Esophagus squamous epithelium (tissue), 4 donors: ENCODE measurements at regions not wholly inside any gene's neighbourhood (a gene's known extent, or its start where the extent isn't known, plus 50 kb on each side); places are given as distances from the start of the nearest gene placed in this dataset.

Experiments
- CTCF ChIP-seq, 6 experiments: fragments of 450-650 bp in 4 of 6; fragments of 200-600 bp in 2 of 6; sonication (generic) in 2 of 6; IDR thresholded peaks; one replicate each; pipeline ENCODE4 v1.5.1; 2016 to 2019; ENCODE audit warnings: antibody characterized with exemption in 6 of 6, mild to moderate bottlenecking in 4 of 6, moderate library complexity in 4 of 6
- POLR2A ChIP-seq, 4 donors: fragments of 450-650 bp; IDR thresholded peaks; one replicate each; pipeline ENCODE4 v1.6.1; 2017; ENCODE audit warnings: antibody characterized with exemption in 4 of 4, mild to moderate bottlenecking in 4 of 4, moderate library complexity in 3 of 4

GRCh38 chr5:167533814-167534795, 757.3 kb upstream of the WWC1 start:
- no peak for TF ChIP-seq CTCF (IDR thresholded peaks at IDR 0.05)
- no peak for TF ChIP-seq POLR2A (IDR thresholded peaks at IDR 0.05)
